Nephron progenitor cell (in vitro differentiated cells): ENCODE measurements at regions not wholly inside any gene's neighbourhood (a gene's known extent, or its start where the extent isn't known, plus 50 kb on each side); places are given as distances from the start of the nearest gene placed in this dataset.

Source experiments
- DNase-seq: peaks from one replicate; pipeline ENCODE4 v3.0.0; 2021
- H3K27ac Mint-ChIP-seq: 2 replicates; pipeline ENCODE4 v1.8.0; 2021; ENCODE audit warnings: mild to moderate bottlenecking, moderate library complexity, mixed read lengths
- H3K27me3 Mint-ChIP-seq: 2 replicates; pipeline ENCODE4 v1.8.0; 2021; ENCODE audit warnings: mild to moderate bottlenecking, low read depth, mixed read lengths; ENCODE audit not compliant: poor library complexity
- H3K36me3 Mint-ChIP-seq: 2 replicates; pipeline ENCODE4 v1.8.0; 2021; ENCODE audit warnings: low read depth, mixed read lengths
- H3K4me1 Mint-ChIP-seq: 2 replicates; pipeline ENCODE4 v1.8.0; 2021; ENCODE audit warnings: mixed read lengths
- H3K4me3 Mint-ChIP-seq: 2 replicates; pipeline ENCODE4 v1.8.0; 2021; ENCODE audit warnings: mild to moderate bottlenecking, moderate library complexity, mixed read lengths
- H3K9me3 Mint-ChIP-seq: 2 replicates; pipeline ENCODE4 v1.8.0; 2021; ENCODE audit warnings: mild to moderate bottlenecking, moderate library complexity, mixed read lengths
- TF ChIP-seq, protein P1 (sequence below): fragments of 200-600 bp; sonication (generic); IDR thresholded peaks from 2 replicates; pipeline ENCODE4 v1.5.0; 2021; ENCODE audit warnings: antibody characterized with exemption

DNA sequence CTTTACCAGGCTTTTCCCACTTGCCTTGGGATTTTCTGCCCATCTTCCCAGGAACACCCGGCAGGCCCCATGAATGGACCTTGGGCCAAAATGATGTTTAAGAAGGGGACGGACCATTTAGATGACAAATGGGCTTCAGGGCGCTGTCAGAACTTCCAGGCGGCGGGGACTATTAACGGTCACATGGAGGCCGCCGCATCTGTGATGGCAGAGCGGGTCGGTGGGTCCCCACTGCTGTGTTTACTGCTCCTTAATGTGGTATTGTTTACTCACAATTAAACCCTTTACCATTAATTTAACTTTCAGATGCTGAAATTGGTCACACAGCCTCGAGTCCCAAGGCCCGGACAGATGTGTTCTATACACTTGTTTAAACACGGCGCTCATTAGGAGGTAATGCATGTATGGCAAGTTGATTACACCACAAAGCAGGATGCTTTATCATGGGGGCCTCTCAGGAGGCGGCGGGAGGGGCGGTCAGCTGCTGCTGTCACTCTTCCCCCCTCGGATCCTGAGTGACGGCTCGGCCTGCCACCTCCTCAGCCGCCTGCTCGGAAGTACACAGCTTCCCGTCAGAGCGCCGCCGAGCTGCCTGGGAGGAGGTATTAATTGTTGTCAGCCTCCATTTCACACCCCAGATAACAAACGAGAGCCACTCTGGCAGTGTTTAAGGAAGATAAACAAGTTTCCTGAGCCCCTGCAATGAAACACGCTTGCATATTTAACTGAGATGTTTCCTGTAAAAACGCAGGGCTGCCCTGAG is 83.9 kb upstream of the IRX3 start:
- Mint-ChIP-seq H3K27me3 (peaks cover 60% of the 10 kb centered on the region), H3K4me1 (peaks cover 41% of the 10 kb centered on the region), H3K27ac (no peak overlapping the region), H3K4me3 (no peak overlapping the region), H3K36me3 (no peaks in the 10 kb centered on the region), H3K9me3 (no peaks in the 10 kb centered on the region)
- DNase-seq: no peak
- TF ChIP-seq, protein P1, sequence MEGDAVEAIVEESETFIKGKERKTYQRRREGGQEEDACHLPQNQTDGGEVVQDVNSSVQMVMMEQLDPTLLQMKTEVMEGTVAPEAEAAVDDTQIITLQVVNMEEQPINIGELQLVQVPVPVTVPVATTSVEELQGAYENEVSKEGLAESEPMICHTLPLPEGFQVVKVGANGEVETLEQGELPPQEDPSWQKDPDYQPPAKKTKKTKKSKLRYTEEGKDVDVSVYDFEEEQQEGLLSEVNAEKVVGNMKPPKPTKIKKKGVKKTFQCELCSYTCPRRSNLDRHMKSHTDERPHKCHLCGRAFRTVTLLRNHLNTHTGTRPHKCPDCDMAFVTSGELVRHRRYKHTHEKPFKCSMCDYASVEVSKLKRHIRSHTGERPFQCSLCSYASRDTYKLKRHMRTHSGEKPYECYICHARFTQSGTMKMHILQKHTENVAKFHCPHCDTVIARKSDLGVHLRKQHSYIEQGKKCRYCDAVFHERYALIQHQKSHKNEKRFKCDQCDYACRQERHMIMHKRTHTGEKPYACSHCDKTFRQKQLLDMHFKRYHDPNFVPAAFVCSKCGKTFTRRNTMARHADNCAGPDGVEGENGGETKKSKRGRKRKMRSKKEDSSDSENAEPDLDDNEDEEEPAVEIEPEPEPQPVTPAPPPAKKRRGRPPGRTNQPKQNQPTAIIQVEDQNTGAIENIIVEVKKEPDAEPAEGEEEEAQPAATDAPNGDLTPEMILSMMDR: no peak

DNA sequence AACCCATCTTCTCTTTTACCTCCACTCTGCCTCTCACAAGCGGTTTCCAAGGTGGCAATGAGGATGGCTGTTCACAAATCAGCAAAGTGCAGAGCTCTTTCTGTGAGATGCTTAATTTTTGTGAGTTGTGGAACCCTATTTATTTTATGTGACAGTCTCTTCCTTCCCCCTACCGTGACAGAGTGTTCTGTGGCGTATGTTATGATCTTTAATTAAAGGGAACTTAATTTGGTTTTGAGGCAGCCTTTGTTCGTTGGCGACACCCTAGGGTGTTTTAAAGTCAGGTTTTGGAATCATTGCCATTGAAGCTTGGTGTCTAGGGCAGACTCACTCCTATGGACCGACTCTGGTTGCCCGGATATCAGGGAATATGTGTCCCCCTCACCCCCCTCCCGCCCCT is 83.3 kb upstream of the IRX3 start:
- no peak for DNase-seq
- H3K4me1 Mint-ChIP-seq: peaks cover 35% of the 10 kb centered on the region
- no peaks in the 10 kb centered on the region for H3K9me3 Mint-ChIP-seq
- H3K4me3 Mint-ChIP-seq: no peak overlapping the region
- no peak overlapping the region for H3K27ac Mint-ChIP-seq
- TF ChIP-seq, protein P1: no peak
- H3K27me3 Mint-ChIP-seq: peaks cover 66% of the 10 kb centered on the region
- no peaks in the 10 kb centered on the region for H3K36me3 Mint-ChIP-seq

DNA sequence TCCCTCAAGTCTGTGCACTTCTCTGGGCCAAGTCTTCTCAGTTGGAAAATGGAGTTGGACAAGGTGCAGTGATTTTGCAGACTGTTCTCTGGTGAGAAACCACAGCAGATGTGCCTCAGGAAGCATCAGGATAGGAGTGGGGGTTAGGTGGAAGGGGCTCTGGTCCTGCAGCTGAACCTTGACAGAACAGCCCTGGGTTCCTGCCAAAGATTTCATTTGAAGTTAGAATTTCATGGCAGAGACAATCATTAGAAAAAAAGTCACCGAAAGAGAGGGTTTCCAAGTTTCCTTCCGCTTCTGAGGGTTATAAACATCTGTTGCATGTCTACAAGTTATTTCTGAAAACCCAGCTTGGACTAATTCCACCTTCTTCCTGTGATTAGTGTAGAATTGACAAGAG is 80.4 kb upstream of the IRX3 start:
- H3K4me1 Mint-ChIP-seq: peaks cover 38% of the 10 kb centered on the region
- no peaks in the 10 kb centered on the region for H3K36me3 Mint-ChIP-seq
- no peaks in the 10 kb centered on the region for H3K9me3 Mint-ChIP-seq
- no peak overlapping the region for H3K27ac Mint-ChIP-seq
- TF ChIP-seq, protein P1: no peak
- DNase-seq: no peak
- H3K4me3 Mint-ChIP-seq: no peak overlapping the region
- H3K27me3 Mint-ChIP-seq: peaks cover 61% of the 10 kb centered on the region

DNA sequence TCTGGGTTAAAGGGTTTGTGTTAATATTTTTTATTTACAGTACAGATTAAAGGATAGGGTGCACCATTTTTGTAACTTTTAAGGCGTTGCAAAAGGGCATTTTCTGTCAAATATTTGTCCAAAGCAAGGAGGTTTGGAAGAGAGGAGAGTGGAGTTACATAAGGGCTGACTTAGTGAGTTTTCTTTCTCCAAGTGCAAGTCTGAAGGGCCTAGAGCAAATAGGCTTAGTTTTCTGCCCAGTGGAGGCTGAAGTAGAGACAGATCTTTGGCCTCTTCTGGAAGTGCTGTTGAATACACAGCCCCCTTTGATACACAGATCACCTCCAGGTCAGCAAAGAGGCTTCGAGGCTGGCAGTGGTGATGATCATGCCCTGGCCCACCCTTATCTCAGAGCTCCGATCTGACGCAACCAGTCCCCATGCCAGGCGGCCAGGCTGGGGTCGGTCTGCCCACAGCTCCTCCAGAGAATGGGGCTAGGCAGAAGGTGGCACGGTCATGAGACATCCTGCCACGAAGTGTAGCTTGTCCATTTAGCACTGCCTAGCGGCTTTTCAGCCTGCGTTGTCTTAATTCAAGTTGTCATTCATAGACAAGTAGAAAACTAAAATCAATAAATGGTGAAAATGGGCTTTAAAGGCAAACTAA is 79.5 kb upstream of the IRX3 start:
- Mint-ChIP-seq H3K27ac (no peak overlapping the region), H3K27me3 (peaks cover 65% of the 10 kb centered on the region), H3K9me3 (no peaks in the 10 kb centered on the region), H3K36me3 (no peaks in the 10 kb centered on the region), H3K4me3 (no peak overlapping the region), H3K4me1 (peaks cover 45% of the 10 kb centered on the region)
- TF ChIP-seq, protein P1: no peak
- no peak for DNase-seq

DNA sequence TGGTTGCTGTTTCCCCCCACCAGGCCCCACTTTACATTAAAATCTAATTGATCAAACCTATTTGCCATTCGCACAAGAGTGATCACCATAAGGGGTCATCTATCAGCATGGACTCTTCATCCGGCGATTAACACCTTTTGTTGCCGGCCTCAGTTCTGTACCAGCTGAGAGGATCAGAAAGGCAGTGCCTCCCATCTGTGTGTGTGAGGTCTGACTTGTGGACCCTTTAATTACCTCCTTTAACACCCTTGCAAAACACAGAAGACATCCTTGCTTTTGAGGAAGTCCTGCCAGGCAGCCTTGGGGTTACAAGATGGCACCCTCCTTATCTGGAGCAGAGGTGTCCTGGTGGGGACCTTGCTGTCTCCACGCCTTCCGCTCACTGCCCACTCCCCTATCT is 77.2 kb upstream of the IRX3 start:
- DNase-seq: no peak
- Mint-ChIP-seq H3K27me3 (peaks cover 57% of the 10 kb centered on the region), H3K9me3 (no peaks in the 10 kb centered on the region), H3K4me1 (peaks cover 42% of the 10 kb centered on the region), H3K36me3 (no peaks in the 10 kb centered on the region), H3K4me3 (no peak overlapping the region), H3K27ac (no peak overlapping the region)
- TF ChIP-seq, protein P1: no peak
